ACHN (cell line): ENCODE measurements at regions not wholly inside any gene's neighbourhood (a gene's known extent, or its start where the extent isn't known, plus 50 kb on each side); places are given as distances from the start of the nearest gene placed in this dataset.

Experiments
- DNase-seq: peaks from one replicate; pipeline ENCODE4 v3.0.0-alpha.2; 2015
- in situ Hi-C: cut with HindIII; loops from 2 replicates; pipeline ENCODE4 v1.10.0; 2017; ENCODE audit warnings: low sequenced_read_pairs, low pct_ligation_motif_present, low pct_unique_long_range_greater_than_20kb

- in situ Hi-C loops, result no loop called here
These were observed 228.7 kb upstream of the RND3 start for GRCh38 chr2:150716186-150716585.

GRCh38 chr2:150715501-150715900 is 228.0 kb upstream of the RND3 start:
- DNase-seq, result no peak
- in situ Hi-C loops, result no loop called here

More at GRCh38 chr2:150716186-150716585, 228.7 kb upstream of the RND3 start:
- DNase-seq, result no peak

GRCh38 chr2:150710916-150711315 is 223.4 kb upstream of the RND3 start:
- in situ Hi-C loops, result no loop called here
- DNase-seq, result no peak

GRCh38 chr2:150710041-150710440 is 222.6 kb upstream of the RND3 start:
- in situ Hi-C loops, result no loop called here
- no peak for DNase-seq

- in situ Hi-C loops, result no loop called here
- DNase-seq, result no peak
These were observed 219.1 kb upstream of the RND3 start for GRCh38 chr2:150706561-150706960.

- DNase-seq, result no peak
These were observed 218.3 kb upstream of the RND3 start for GRCh38 chr2:150705767-150706166.

GRCh38 chr2:150705357-150705756 is 217.9 kb upstream of the RND3 start:
- no peak for DNase-seq
- in situ Hi-C loops, result no loop called here

More at GRCh38 chr2:150705767-150706166, 218.3 kb upstream of the RND3 start:
- in situ Hi-C loops, result no loop called here

- in situ Hi-C loops, result no loop called here
- DNase-seq, result no peak
These were observed 215.3 kb upstream of the RND3 start for GRCh38 chr2:150702791-150703190.

GRCh38 chr2:150700666-150701580 is 213.5 kb upstream of the RND3 start:
- in situ Hi-C loops, result no loop called here
- no peak for DNase-seq

GRCh38 chr2:150699218-150699617 is 211.8 kb upstream of the RND3 start:
- DNase-seq, result no peak
- in situ Hi-C loops, result no loop called here

GRCh38 chr2:150698016-150698661 is 210.7 kb upstream of the RND3 start:
- DNase-seq, result no peak
- in situ Hi-C loops, result no loop called here

- DNase-seq, result no peak
- in situ Hi-C loops, result no loop called here
These were observed 210.1 kb upstream of the RND3 start for GRCh38 chr2:150697596-150697995.

GRCh38 chr2:150695451-150696135 is 208.1 kb upstream of the RND3 start:
- in situ Hi-C loops, result no loop called here
- no peak for DNase-seq

GRCh38 chr2:150693556-150693955 is 206.1 kb upstream of the RND3 start:
- in situ Hi-C loops, result no loop called here
- no peak for DNase-seq

GRCh38 chr2:150690870-150691269 is 203.4 kb upstream of the RND3 start:
- DNase-seq, result no peak
- in situ Hi-C loops, result no loop called here

- in situ Hi-C loops, result no loop called here
- DNase-seq, result no peak
These were observed 202.8 kb upstream of the RND3 start for GRCh38 chr2:150690261-150690660.

GRCh38 chr2:150689590-150689989 is 202.1 kb upstream of the RND3 start:
- DNase-seq, result no peak
- in situ Hi-C loops, result no loop called here

- no peak for DNase-seq
- in situ Hi-C loops, result no loop called here
These were observed 200.5 kb upstream of the RND3 start for GRCh38 chr2:150688016-150688415.

- in situ Hi-C loops, result no loop called here
- no peak for DNase-seq
These were observed 198.9 kb upstream of the RND3 start for GRCh38 chr2:150686391-150686790.
